HG02571 (cell line): ENCODE measurements at regions not wholly inside any gene's neighbourhood (a gene's known extent, or its start where the extent isn't known, plus 50 kb on each side); places are given as distances from the start of the nearest gene placed in this dataset.
"Not testable (repeated sequence)": the region's sequence is repeated elsewhere in the genome, so short reads cannot be mapped to it uniquely, and the experiment has no call there.

Experiments
- ATAC-seq: cut with Tn5 transposase; IDR thresholded peaks from one replicate; pipeline ENCODE4 v1.9.1; 2021; ENCODE audit warnings: mild to moderate bottlenecking, moderate library complexity; ENCODE audit not compliant: unreplicated experiment

GRCh38 chr14:41120402-41120801 lies 486.3 kb upstream of the LRFN5 start:
- ATAC-seq, result no peak

GRCh38 chr14:41096131-41096530 lies 510.5 kb upstream of the LRFN5 start:
- no peak for ATAC-seq

- ATAC-seq, result no peak
Observed at GRCh38 chr14:41087056-41087455, 519.6 kb upstream of the LRFN5 start.

- ATAC-seq, result no peak
Observed at GRCh38 chr14:41073544-41073943, 533.1 kb upstream of the LRFN5 start.

- ATAC-seq, result no peak
Observed at GRCh38 chr14:41072776-41073175, 533.9 kb upstream of the LRFN5 start.

- ATAC-seq, result no peak
Observed at GRCh38 chr14:41071351-41071750, 535.3 kb upstream of the LRFN5 start.

GRCh38 chr14:41062826-41063225 lies 543.9 kb upstream of the LRFN5 start:
- ATAC-seq, result no peak

- no peak for ATAC-seq
Observed at GRCh38 chr14:41055589-41055988, 551.1 kb upstream of the LRFN5 start.

GRCh38 chr14:41051801-41052200 lies 554.9 kb upstream of the LRFN5 start:
- ATAC-seq, result no peak

GRCh38 chr14:41047763-41048162 lies 558.9 kb upstream of the LRFN5 start:
- ATAC-seq, result no peak

GRCh38 chr14:41037388-41037787 lies 569.3 kb upstream of the LRFN5 start:
- no peak for ATAC-seq

GRCh38 chr14:41034969-41035368 lies 571.7 kb upstream of the LRFN5 start:
- no peak for ATAC-seq

- no peak for ATAC-seq
Observed at GRCh38 chr14:41022932-41023331, 583.7 kb upstream of the LRFN5 start.

GRCh38 chr14:41016213-41016612 lies 590.5 kb upstream of the LRFN5 start:
- ATAC-seq, result no peak

GRCh38 chr14:41000350-41000749 lies 606.3 kb upstream of the LRFN5 start:
- ATAC-seq, result no peak

GRCh38 chr14:40989260-40989659 lies 617.4 kb upstream of the LRFN5 start:
- ATAC-seq, result no peak

GRCh38 chr14:40987481-40987880 lies 619.2 kb upstream of the LRFN5 start:
- no peak for ATAC-seq

GRCh38 chr14:40986655-40987054 lies 620.0 kb upstream of the LRFN5 start:
- ATAC-seq, result no peak

GRCh38 chr14:40985584-40985983 lies 621.1 kb upstream of the LRFN5 start:
- no peak for ATAC-seq

GRCh38 chr14:40983604-40984003 lies 623.1 kb upstream of the LRFN5 start:
- no peak for ATAC-seq

GRCh38 chr14:40981247-40981646 lies 625.4 kb upstream of the LRFN5 start:
- no peak for ATAC-seq

GRCh38 chr14:40960257-40960656 lies 646.4 kb upstream of the LRFN5 start:
- ATAC-seq, result not testable (repeated sequence)

GRCh38 chr14:40955131-40955505 lies 651.6 kb upstream of the LRFN5 start:
- no peak for ATAC-seq
